Vagina (tissue), 2 donors: ENCODE measurements at regions not wholly inside any gene's neighbourhood (a gene's known extent, or its start where the extent isn't known, plus 50 kb on each side); places are given as distances from the start of the nearest gene placed in this dataset.

Experiments used
- DNase-seq, 2 donors: peaks; one replicate each; pipeline ENCODE4 v3.0.0-alpha.2; 2017; ENCODE audit errors: extremely low spot score in 2 of 2
- H3K27ac ChIP-seq: fragments of 200-600 bp; sonication (generic); one replicate; pipeline ENCODE4 v1.5.1; 2019
- H3K27me3 ChIP-seq: fragments of 200-600 bp; sonication (generic); one replicate; pipeline ENCODE4 v1.5.1; 2019
- H3K36me3 ChIP-seq, 2 donors: fragments of 200-600 bp; sonication (generic); one replicate each; pipeline ENCODE4 v1.5.1; 2017 to 2019
- H3K4me1 ChIP-seq: fragments of 200-600 bp; sonication (generic); one replicate; pipeline ENCODE4 v1.5.1; 2019
- H3K4me3 ChIP-seq, 2 donors: fragments of 200-600 bp; sonication (generic); 1 replicate in 1 of 2; 2 replicates in 1 of 2; pipeline ENCODE4 v1.5.1; 2016 to 2019
- H3K9me3 ChIP-seq: fragments of 200-600 bp; sonication (generic); one replicate; pipeline ENCODE4 v1.5.1; 2019
- CTCF ChIP-seq, 3 experiments: fragments of 450-650 bp in 2 of 3; fragments of 200-600 bp in 1 of 3; sonication (generic) in 1 of 3; IDR thresholded peaks; one replicate each; pipeline ENCODE4 v1.5.1; 2017 to 2019; ENCODE audit warnings: antibody characterized with exemption in 3 of 3, mild to moderate bottlenecking in 2 of 3, moderate library complexity in 2 of 3
- POLR2A ChIP-seq, 2 donors: fragments of 450-650 bp; IDR thresholded peaks; one replicate each; pipeline ENCODE4 v1.6.1; 2017; ENCODE audit warnings: antibody characterized with exemption in 2 of 2, mild to moderate bottlenecking in 2 of 2, moderate library complexity in 2 of 2
- POLR2AphosphoS5 ChIP-seq, 2 donors: sonication (generic); formaldehyde crosslinking; IDR thresholded peaks; one replicate each; pipeline ENCODE4 v1.9.0; 2017; ENCODE audit warnings: antibody characterized with exemption in 2 of 2, mild to moderate bottlenecking in 2 of 2, low read depth in 1 of 2; ENCODE audit not compliant: insufficient read depth in 1 of 2
- intact Hi-C: fragments of 100-400 bp; cut with DNase I; formaldehyde crosslinking; loops from one replicate; pipeline ENCODE4 v1.15.1; 2023

- no peak overlapping the region for H3K27ac ChIP-seq
- no peak for DNase-seq
- H3K4me1 ChIP-seq: no peaks in the 10 kb centered on the region
- no peak for TF ChIP-seq POLR2AphosphoS5 (IDR thresholded peaks at IDR 0.05; ENCODE audit: insufficient read depth in 1 of 2, low read depth in 1 of 2)
- no peak for TF ChIP-seq POLR2A (IDR thresholded peaks at IDR 0.05)
- TF ChIP-seq CTCF (IDR thresholded peaks at IDR 0.05): no peak
- H3K9me3 ChIP-seq: no peaks in the 10 kb centered on the region
- no peaks in the 10 kb centered on the region for H3K27me3 ChIP-seq
- H3K36me3 ChIP-seq: no peaks in the 10 kb centered on the region
- intact Hi-C loops: loop anchor here (10.0 kb wide), 1 partner anchor 74 kb away; no protein-coding TSS in a partner anchor
- no peak overlapping the region for H3K4me3 ChIP-seq
Measured at GRCh38 chr9:19598722-19599121, 189.9 kb downstream of the ACER2 start.

- DNase-seq: no peak
Measured at GRCh38 chr9:19597176-19597575, 188.4 kb downstream of the ACER2 start.

GRCh38 chr9:19595003-19595402, 186.2 kb downstream of the ACER2 start:
- H3K27me3 ChIP-seq: no peaks in the 10 kb centered on the region
- H3K9me3 ChIP-seq: no peaks in the 10 kb centered on the region
- no peaks in the 10 kb centered on the region for H3K36me3 ChIP-seq
- intact Hi-C loops: loop anchor here (10.0 kb wide), 1 partner anchor 70 kb away; no protein-coding TSS in a partner anchor
- DNase-seq: no peak
- no peak overlapping the region for H3K4me3 ChIP-seq
- TF ChIP-seq CTCF (IDR thresholded peaks at IDR 0.05) (no peak), POLR2A (IDR thresholded peaks at IDR 0.05) (no peak), POLR2AphosphoS5 (IDR thresholded peaks at IDR 0.05; ENCODE audit: insufficient read depth in 1 of 2, low read depth in 1 of 2) (no peak)
- H3K4me1 ChIP-seq: no peaks in the 10 kb centered on the region
- H3K27ac ChIP-seq: no peak overlapping the region

More at GRCh38 chr9:19597176-19597575, 188.4 kb downstream of the ACER2 start:
- H3K36me3 ChIP-seq: no peaks in the 10 kb centered on the region
- H3K9me3 ChIP-seq: no peaks in the 10 kb centered on the region
- no peaks in the 10 kb centered on the region for H3K4me1 ChIP-seq
- no peaks in the 10 kb centered on the region for H3K27me3 ChIP-seq
- H3K27ac ChIP-seq: no peak overlapping the region
- H3K4me3 ChIP-seq: no peak overlapping the region
- intact Hi-C loops: loop anchor here (10.0 kb wide), 1 partner anchor 72 kb away; no protein-coding TSS in a partner anchor
- TF ChIP-seq POLR2A (IDR thresholded peaks at IDR 0.05) (no peak), CTCF (IDR thresholded peaks at IDR 0.05) (no peak), POLR2AphosphoS5 (IDR thresholded peaks at IDR 0.05; ENCODE audit: insufficient read depth in 1 of 2, low read depth in 1 of 2) (no peak)

- no peaks in the 10 kb centered on the region for H3K27me3 ChIP-seq
- H3K4me3 ChIP-seq: no peak overlapping the region
- no peaks in the 10 kb centered on the region for H3K36me3 ChIP-seq
- TF ChIP-seq POLR2AphosphoS5 (IDR thresholded peaks at IDR 0.05; ENCODE audit: insufficient read depth in 1 of 2, low read depth in 1 of 2) (no peak), CTCF (IDR thresholded peaks at IDR 0.05) (no peak), POLR2A (IDR thresholded peaks at IDR 0.05) (no peak)
- DNase-seq: no peak
- H3K27ac ChIP-seq: no peak overlapping the region
- H3K9me3 ChIP-seq: no peaks in the 10 kb centered on the region
- no peaks in the 10 kb centered on the region for H3K4me1 ChIP-seq
- intact Hi-C loops: loop anchor here (10.0 kb wide), 1 partner anchor 207 kb away; no protein-coding TSS in a partner anchor
Measured at GRCh38 chr9:19587678-19588077, 178.9 kb downstream of the ACER2 start.

GRCh38 chr9:19583890-19584289, 175.1 kb downstream of the ACER2 start:
- no peaks in the 10 kb centered on the region for H3K27me3 ChIP-seq
- no peaks in the 10 kb centered on the region for H3K36me3 ChIP-seq
- intact Hi-C loops: loop anchor here (10.0 kb wide), 1 partner anchor 211 kb away; no protein-coding TSS in a partner anchor
- H3K27ac ChIP-seq: no peak overlapping the region
- no peak for DNase-seq
- TF ChIP-seq POLR2A (IDR thresholded peaks at IDR 0.05): no peak
- TF ChIP-seq CTCF (IDR thresholded peaks at IDR 0.05): no peak
- TF ChIP-seq POLR2AphosphoS5 (IDR thresholded peaks at IDR 0.05; ENCODE audit: insufficient read depth in 1 of 2, low read depth in 1 of 2): no peak
- H3K4me1 ChIP-seq: no peaks in the 10 kb centered on the region
- H3K9me3 ChIP-seq: no peaks in the 10 kb centered on the region
- no peak overlapping the region for H3K4me3 ChIP-seq
